GM18520 (cell line): ENCODE measurements at regions not wholly inside any gene's neighbourhood (a gene's known extent, or its start where the extent isn't known, plus 50 kb on each side); places are given as distances from the start of the nearest gene placed in this dataset.
"Not testable (repeated sequence)": the region's sequence is repeated elsewhere in the genome, so short reads cannot be mapped to it uniquely, and the experiment has no call there.

ENCODE experiments used
- ATAC-seq: cut with Tn5 transposase; IDR thresholded peaks from one replicate; pipeline ENCODE4 v1.9.1; 2021; ENCODE audit not compliant: unreplicated experiment

- ATAC-seq = no peak
These were observed 219.2 kb upstream of the NR5A2 start for GRCh38 chr1:199808110-199808870.

DNA sequence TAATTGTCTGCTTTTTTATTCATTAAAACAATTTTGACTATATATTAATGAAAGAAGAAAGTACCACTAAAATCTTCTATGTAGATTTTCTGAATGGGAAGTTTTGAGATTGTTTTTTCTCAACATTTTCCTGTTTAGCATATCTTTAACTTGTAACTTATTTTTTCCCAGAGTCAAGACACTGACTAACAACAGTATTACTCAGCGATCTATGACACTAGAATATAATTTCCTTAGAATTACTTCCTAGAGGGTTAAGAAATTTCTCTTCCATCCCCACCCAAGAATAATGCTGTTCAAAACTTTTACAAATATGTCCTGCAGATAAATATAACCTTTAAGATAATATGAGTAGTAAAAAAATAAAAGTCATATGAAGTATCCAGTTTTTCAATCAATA is 218.2 kb upstream of the NR5A2 start:
- no peak for ATAC-seq

GRCh38 chr1:199811163-199811562 is 216.3 kb upstream of the NR5A2 start:
- no peak for ATAC-seq

DNA sequence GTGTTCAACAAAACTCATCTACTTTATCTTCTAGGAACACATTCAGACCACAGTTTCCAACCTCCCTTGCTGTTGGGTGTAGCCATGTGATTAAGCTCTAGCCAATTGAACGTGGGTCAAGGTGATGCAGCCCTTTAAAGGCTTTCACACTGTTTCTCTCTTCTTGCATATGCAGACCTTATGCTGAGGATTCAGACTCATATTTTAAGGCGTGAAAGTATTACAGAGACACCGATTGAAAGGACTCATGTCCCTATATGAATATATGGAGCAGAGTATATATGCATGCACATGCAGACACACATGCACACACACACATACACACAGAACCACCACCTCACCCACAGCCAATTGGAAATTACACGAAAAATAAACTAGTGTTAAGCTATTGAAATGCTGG is 214.3 kb upstream of the NR5A2 start:
- no peak for ATAC-seq

DNA sequence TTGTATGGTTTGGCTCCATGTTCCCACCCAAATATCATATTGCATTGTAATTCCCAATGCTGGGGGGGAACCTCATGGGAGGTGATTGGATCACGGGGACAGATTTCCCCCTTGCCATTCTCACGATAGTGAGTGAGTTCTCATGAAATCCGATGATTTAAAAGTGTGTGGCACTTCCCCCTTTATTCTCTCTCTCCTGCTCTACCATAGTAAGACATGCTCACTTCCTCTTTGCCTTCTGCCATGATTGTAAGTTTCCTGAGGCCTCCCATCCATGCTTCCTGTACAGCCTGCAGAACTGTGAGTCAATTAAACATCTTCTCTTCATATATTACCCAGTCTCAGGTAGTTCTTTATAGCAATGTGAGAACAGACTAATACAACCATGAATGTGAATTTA is 211.6 kb upstream of the NR5A2 start:
- no peak for ATAC-seq

DNA sequence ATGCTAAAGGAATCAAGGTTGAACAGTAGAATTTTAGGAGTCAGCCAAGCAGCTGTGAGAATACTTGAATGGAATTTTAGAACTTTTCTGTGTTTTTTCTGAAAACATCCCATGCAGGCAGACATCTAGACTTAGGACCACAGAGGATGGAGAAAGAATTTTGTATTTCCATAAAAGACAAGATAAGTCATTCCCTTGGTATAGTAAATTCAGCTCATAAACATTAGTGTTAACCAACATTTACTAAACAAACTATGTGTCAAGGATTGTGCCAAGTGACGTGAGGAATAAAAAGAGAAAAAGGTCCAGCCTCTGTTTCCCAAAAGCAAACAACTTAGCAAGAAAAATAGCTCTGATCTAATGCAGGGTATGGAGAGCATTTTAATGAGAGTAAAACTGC is 210.2 kb upstream of the NR5A2 start:
- ATAC-seq = no peak

GRCh38 chr1:199821029-199821779 is 206.3 kb upstream of the NR5A2 start:
- ATAC-seq = no peak

DNA sequence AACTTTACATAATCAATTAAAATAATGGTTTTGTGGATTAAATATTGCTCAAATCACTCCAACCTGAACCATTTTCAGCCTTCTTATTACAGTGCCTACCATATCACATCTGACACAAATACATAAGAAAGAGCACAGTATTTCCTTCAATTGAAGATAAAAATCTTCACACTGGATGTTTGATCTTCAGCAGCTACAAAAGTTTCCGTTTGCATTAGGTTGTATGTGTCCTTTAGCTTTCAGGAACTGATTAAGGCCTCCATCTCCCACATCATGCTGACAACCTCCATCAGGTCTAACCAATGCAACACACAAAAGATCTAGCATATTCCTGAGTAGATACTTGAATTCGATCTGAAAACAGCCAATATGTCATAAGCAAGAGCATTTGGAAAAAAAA is 195.1 kb upstream of the NR5A2 start:
- no peak for ATAC-seq

DNA sequence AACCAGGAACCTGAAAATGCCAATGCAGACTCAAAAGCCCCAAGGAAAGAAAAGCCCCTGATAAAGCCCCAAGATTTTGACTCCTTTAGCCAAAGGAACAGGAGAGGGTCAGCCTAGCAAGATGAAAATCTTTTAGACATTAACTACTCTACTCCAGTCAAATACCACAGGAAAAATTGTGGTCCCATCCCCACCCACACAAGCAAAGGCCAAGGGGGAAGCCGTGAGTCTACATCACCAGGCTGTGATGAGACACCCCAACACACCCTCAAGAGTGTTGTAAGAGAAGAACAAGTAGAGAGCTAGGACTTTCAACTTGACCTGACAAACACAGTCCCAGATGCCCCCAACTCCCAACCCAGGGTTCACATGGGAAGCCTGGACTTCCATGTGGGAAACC is 192.8 kb upstream of the NR5A2 start:
- no peak for ATAC-seq

GRCh38 chr1:199836430-199836829 is 191.1 kb upstream of the NR5A2 start:
- ATAC-seq = no peak

DNA sequence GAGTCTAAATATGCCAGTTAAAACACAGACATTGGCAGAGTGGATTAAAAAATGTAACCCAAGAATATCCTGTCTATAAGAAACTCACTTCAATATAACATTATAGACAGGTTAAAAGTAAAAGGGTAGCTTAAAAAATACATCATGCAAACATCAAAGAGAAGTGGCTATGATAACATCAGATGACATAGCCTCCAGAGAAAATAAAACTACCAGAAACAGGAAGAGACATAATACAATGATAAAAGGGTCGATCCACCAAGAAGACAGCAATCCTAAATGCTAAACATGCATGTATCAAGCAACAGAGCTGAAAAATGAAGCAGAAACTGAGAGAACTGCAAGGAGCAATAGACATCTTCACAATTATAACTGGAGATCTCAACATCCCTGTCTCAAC is 190.2 kb upstream of the NR5A2 start:
- no peak for ATAC-seq

DNA sequence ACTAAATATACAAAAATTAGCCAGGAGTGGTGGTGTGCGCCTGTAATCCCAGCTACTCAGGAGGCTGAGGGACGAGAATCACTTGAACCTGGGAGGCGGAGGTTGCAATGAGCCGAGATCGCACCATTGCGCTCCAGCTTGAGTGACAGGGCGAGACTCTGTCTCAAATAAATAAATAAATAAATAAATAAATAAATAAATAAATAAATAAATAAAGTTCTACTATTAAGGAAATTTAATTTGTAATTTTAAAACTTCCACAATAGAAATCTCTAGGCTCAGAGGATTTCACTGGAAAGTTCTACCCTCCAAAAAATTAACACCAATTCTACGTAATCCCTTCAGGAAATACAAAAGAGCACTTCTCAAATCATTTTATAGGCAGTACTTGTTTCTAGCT is 187.9 kb upstream of the NR5A2 start:
- not testable (repeated sequence) for ATAC-seq

DNA sequence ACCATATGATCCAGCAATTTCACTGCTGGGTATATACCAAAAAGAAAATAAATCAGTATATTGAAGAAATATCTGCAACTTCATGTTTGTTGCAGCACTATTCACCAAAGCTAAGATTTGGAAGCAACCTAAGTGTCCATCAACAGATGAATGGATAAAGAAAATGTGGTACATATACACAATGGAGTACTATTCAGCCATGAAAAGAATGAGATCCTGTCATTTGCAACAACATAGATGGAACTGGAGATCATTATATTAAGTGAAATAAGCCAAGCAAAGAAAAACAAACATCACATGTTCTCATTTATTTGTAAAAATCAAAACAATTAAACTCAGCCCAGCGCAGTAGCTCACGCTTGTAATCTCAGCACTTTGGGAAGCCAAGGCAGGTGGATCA is 184.4 kb upstream of the NR5A2 start:
- ATAC-seq = not testable (repeated sequence)

GRCh38 chr1:199843861-199844260 is 183.6 kb upstream of the NR5A2 start:
- no peak for ATAC-seq

DNA sequence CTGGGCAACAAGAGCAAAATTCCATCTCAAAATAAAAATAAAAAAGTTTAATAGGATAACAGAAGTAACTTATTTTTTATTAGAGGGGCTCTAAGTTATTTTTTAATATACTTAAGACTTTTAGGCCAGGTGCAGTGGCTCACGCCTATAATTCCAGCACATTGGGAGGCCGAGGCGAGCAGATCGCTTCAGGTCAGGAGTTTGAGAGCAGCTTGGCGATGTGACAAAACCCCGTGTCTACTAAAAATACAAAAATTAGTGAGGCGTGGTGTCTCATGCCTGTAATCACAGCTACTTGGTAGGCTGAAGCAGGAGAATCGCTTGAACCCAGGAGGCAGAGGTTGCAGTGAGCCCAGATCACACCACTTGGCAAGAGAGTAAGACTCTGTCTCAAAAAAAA is 180.5 kb upstream of the NR5A2 start:
- ATAC-seq = no peak

DNA sequence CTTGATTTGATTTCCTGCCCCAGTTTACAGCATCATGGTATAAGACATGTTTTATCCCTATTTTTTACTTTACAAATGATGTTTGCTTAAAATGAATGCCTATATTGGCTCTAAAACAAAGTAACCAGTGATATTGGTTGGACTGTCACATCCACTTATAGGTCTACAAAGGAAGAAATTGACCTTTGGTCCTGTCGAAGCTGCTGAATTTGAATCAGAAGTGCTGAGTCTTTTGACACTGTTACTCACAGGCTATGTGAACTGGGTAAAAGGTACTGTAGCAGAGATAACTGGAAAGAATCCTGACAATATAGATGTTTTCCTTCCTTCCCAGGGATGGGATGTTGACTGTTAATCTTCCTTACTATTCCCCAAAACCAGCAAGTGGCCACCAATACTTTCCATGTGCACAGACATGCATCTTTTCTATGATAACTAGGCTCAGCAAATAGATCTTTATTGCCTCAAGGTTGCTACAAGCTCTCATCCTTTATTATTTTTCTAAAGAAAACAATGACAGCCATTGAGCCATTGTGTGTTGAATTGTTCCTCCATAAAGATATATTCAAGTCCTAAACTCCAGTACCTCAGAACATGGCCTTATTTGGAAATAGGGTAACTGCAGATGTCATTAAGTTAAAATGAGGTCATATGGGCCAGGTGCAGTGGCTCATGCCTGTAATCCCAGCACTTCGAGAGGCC is 175.9 kb upstream of the NR5A2 start:
- no peak for ATAC-seq

GRCh38 chr1:199854686-199855321 is 172.7 kb upstream of the NR5A2 start:
- ATAC-seq = no peak

- no peak for ATAC-seq
These were observed 171.9 kb upstream of the NR5A2 start for GRCh38 chr1:199855580-199855979.

GRCh38 chr1:199856216-199856780 is 171.2 kb upstream of the NR5A2 start:
- ATAC-seq = no peak

- no peak for ATAC-seq
These were observed 170.4 kb upstream of the NR5A2 start for GRCh38 chr1:199857108-199857507.

DNA sequence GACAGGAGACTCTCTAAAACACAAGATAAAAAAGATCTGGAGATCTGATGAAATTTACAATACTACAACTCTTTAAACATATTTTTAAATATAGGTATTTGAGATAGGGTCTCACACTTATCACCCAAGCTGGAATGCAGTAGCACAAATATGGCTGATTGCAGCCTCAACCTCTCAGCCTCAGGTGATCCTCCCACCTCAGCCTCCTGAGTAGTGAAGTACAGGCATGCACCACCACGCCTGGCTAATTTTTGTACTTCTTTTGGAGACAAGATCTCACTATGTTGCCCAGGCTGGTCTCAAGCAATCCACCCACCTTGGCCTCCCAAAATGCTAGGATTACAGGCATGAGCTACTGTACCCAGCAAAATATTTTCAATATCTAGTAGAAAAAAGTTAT is 170.0 kb upstream of the NR5A2 start:
- ATAC-seq = no peak
